ENCODE measurements at regions not wholly inside any gene's neighbourhood (a gene's known extent, or its start where the extent isn't known, plus 50 kb on each side); places are given as distances from the start of the nearest gene placed in this dataset.

- TF ChIP-seq CTCF (IDR thresholded peaks at IDR 0.05) (no peak), POLR2A (IDR thresholded peaks at IDR 0.05) (no peak)
These were observed 218.7 kb upstream of the TBX3 start for GRCh38 chr12:114902665-114903064.

Measured in lower leg skin (tissue), 3 donors.